SK-N-SH (cell line): ENCODE measurements at regions not wholly inside any gene's neighbourhood (a gene's known extent, or its start where the extent isn't known, plus 50 kb on each side); places are given as distances from the start of the nearest gene placed in this dataset.

Experiments
- CTCF ChIA-PET: fragments of 300-600, 350-600 bp; formaldehyde crosslinking; extraction: SDS; loops from one replicate; lab custom pipeline; 2021; lab: Yijun Ruan, JAX
- POLR2A ChIA-PET: fragments of 350-600 bp; sonication (Branson Sonifier 250); formaldehyde crosslinking; extraction: SDS; loops from one replicate; lab custom pipeline; 2020; ENCODE audit warnings: antibody characterized with exemption, inconsistent platforms; lab: Yijun Ruan, JAX
- DNase-seq: peaks from one replicate; pipeline ENCODE4 v3.0.0; 2012
- H2AFZ ChIP-seq: fragments of 200-600 bp; sonication (generic); 2 replicates; pipeline ENCODE4 v1.8.1; 2016; ENCODE audit warnings: antibody characterized with exemption, mild to moderate bottlenecking, low read depth
- H3F3A ChIP-seq: fragments of 200-600 bp; sonication (generic); replicated peaks from 2 replicates; pipeline ENCODE3; 2016; ENCODE audit warnings: antibody characterized with exemption, mild to moderate bottlenecking; ENCODE audit not compliant: insufficient read depth
- H3K27ac ChIP-seq, 2 experiments: fragments of 200-500 bp in 1 of 2; fragments of 200-600 bp in 1 of 2; sonication (Bioruptor generic) in 1 of 2; sonication (generic), shearing (Covaris generic) in 1 of 2; 2 replicates each; pipeline versions ENCODE4 v1.5.1 to v1.6.1; 2014 to 2016; ENCODE audit warnings: low read depth in 2 of 2, inconsistent platforms in 1 of 2, low read length in 1 of 2, mild to moderate bottlenecking in 1 of 2, mixed read lengths in 1 of 2
- H3K27me3 ChIP-seq: fragments of 200-600 bp; sonication (generic), shearing (Covaris generic); 2 replicates; pipeline ENCODE4 v1.6.1; 2016; ENCODE audit warnings: mixed run types; ENCODE audit not compliant: insufficient read depth
- H3K36me3 ChIP-seq, 2 experiments: fragments of 200-500 bp in 1 of 2; fragments of 200-600 bp in 1 of 2; sonication (Bioruptor generic) in 1 of 2; sonication (generic) in 1 of 2; replicated peaks in 1 of 2; 2 replicates each; pipeline versions ENCODE3 to v1.5.1; 2014 to 2016; ENCODE audit warnings: low read length in 1 of 2, mild to moderate bottlenecking in 1 of 2; ENCODE audit not compliant: insufficient read depth in 2 of 2, control insufficient read depth in 1 of 2
- H3K4me1 ChIP-seq, 2 experiments: fragments of 200-500 bp in 1 of 2; fragments of 200-600 bp in 1 of 2; sonication (Bioruptor generic) in 1 of 2; sonication (generic), shearing (Covaris generic) in 1 of 2; 2 replicates each; pipeline versions ENCODE4 v1.5.1 to v1.6.1; 2014 to 2016; ENCODE audit warnings: low read depth in 1 of 2, low read length in 1 of 2, mixed run types in 1 of 2; ENCODE audit not compliant: insufficient read depth in 2 of 2, control insufficient read depth in 1 of 2
- H3K4me2 ChIP-seq: fragments of 200-600 bp; sonication (generic), shearing (Covaris generic); 2 replicates; pipeline ENCODE4 v1.6.1; 2017; ENCODE audit warnings: mixed run types
- H3K4me3 ChIP-seq, 2 experiments: fragments of 200-500 bp in 1 of 2; fragments of 200-600 bp in 1 of 2; sonication (Bioruptor generic) in 1 of 2; sonication (generic), shearing (Covaris generic) in 1 of 2; 2 replicates each; pipeline versions ENCODE4 v1.5.1 to v1.8.1; 2014 to 2016; ENCODE audit warnings: low read depth in 2 of 2, inconsistent platforms in 1 of 2, low read length in 1 of 2, mild to moderate bottlenecking in 1 of 2, mixed read lengths in 1 of 2, moderate library complexity in 1 of 2
- H3K79me2 ChIP-seq: fragments of 200-600 bp; sonication (generic); 2 replicates; pipeline ENCODE4 v1.8.1; 2017; ENCODE audit warnings: mild to moderate bottlenecking; ENCODE audit not compliant: insufficient read depth
- H3K9ac ChIP-seq: fragments of 200-600 bp; sonication (generic); 2 replicates; pipeline ENCODE4 v1.6.1; 2017; ENCODE audit warnings: mixed run types
- H3K9me2 ChIP-seq: fragments of 200-600 bp; sonication (generic); 2 replicates; pipeline ENCODE4 v1.6.1; 2017; ENCODE audit warnings: mixed run types
- H3K9me3 ChIP-seq: fragments of 200-600 bp; sonication (generic); 2 replicates; pipeline ENCODE4 v1.6.1; 2017; ENCODE audit warnings: mixed run types, mild to moderate bottlenecking, moderate library complexity
- H4K20me1 ChIP-seq: fragments of 200-600 bp; sonication (generic); 2 replicates; pipeline ENCODE4 v1.6.1; 2017; ENCODE audit warnings: mild to moderate bottlenecking, mixed run types; ENCODE audit not compliant: insufficient read depth
- CHD2 ChIP-seq: fragments of 150-350 bp; IDR thresholded peaks from 2 replicates; pipeline ENCODE4 v1.6.1; 2018; ENCODE audit warnings: low read length; ENCODE audit not compliant: partially characterized antibody
- ELF1 ChIP-seq: IDR thresholded peaks from 2 replicates; pipeline ENCODE4 v1.4.0; 2012
- EP300 ChIP-seq, 2 experiments: IDR thresholded peaks; 2 replicates each; pipeline versions ENCODE4 v1.4.0 to v1.6.1; 2012; ENCODE audit warnings: borderline replicate concordance in 1 of 2, low read depth in 1 of 2, low read length in 1 of 2
- FOXJ3 ChIP-seq: sonication (generic); formaldehyde crosslinking; IDR thresholded peaks from 2 replicates; pipeline ENCODE4 v1.5.1; 2020; ENCODE audit warnings: mild to moderate bottlenecking, missing genetic modification reagents
- FOXM1 ChIP-seq: IDR thresholded peaks from 2 replicates; pipeline ENCODE4 v1.4.0; 2012; ENCODE audit warnings: low read depth, mild to moderate bottlenecking
- GABPA ChIP-seq: IDR thresholded peaks from 2 replicates; pipeline ENCODE4 v1.4.0; 2012; ENCODE audit warnings: low read depth, mild to moderate bottlenecking
- GATA2 ChIP-seq: sonication (generic); formaldehyde crosslinking; IDR thresholded peaks from 2 replicates; pipeline ENCODE4 v1.5.0; 2020; ENCODE audit warnings: mild to moderate bottlenecking, missing genetic modification reagents
- JUND ChIP-seq: IDR thresholded peaks from 2 replicates; pipeline ENCODE4 v1.4.0; 2012
- MEF2A ChIP-seq: IDR thresholded peaks from 2 replicates; pipeline ENCODE4 v1.4.0; 2012; ENCODE audit warnings: low read depth, borderline replicate concordance
- MXI1 ChIP-seq: IDR thresholded peaks from 2 replicates; pipeline ENCODE4 v1.6.1; 2012; ENCODE audit warnings: mild to moderate bottlenecking, low read depth, low read length, improper control_type of control experiment
- NRF1 ChIP-seq: IDR thresholded peaks from 2 replicates; pipeline ENCODE4 v1.6.1; 2012; ENCODE audit warnings: low read depth, mild to moderate bottlenecking, low read length
- POLR2AphosphoS5 ChIP-seq: IDR thresholded peaks from 2 replicates; pipeline ENCODE4 v1.6.1; 2012; ENCODE audit warnings: low read depth, low read length
- RAD21 ChIP-seq: IDR thresholded peaks from 2 replicates; pipeline ENCODE4 v1.6.1; 2012; ENCODE audit warnings: mild to moderate bottlenecking, low read length
- RCOR1 ChIP-seq: fragments of 150-350 bp; IDR thresholded peaks from 2 replicates; pipeline ENCODE4 v1.6.1; 2017; ENCODE audit warnings: antibody characterized with exemption, low read length
- RFX5 ChIP-seq: IDR thresholded peaks from 2 replicates; pipeline ENCODE4 v1.6.1; 2012; ENCODE audit warnings: mild to moderate bottlenecking, improper control_type of control experiment, low read length
- SIN3A ChIP-seq: IDR thresholded peaks from 2 replicates; pipeline ENCODE4 v1.6.1; 2012; ENCODE audit warnings: low read depth, mild to moderate bottlenecking, low read length, moderate library complexity, borderline replicate concordance
- TCF12 ChIP-seq: IDR thresholded peaks from 2 replicates; pipeline ENCODE4 v1.4.0; 2012
- TEAD4 ChIP-seq: IDR thresholded peaks from 2 replicates; pipeline ENCODE4 v1.4.0; 2012; ENCODE audit warnings: mild to moderate bottlenecking, borderline replicate concordance; ENCODE audit not compliant: insufficient read depth
- YY1 ChIP-seq: IDR thresholded peaks from 2 replicates; pipeline ENCODE4 v1.4.0; 2012; ENCODE audit warnings: low read depth, mild to moderate bottlenecking
- WGBS: methylation state at CpG from one replicate; pipeline ENCODE4 v1.1.6; 2017; ENCODE audit warnings: low lambda C conversion rate; 5-methylcytosine and 5-hydroxymethylcytosine counted together
- TF ChIP-seq, protein P1 (sequence below): IDR thresholded peaks from 2 replicates; pipeline ENCODE4 v1.6.1; 2012; ENCODE audit warnings: mild to moderate bottlenecking, low read depth, low read length, moderate library complexity
- TF ChIP-seq, protein P2 (sequence below): IDR thresholded peaks from 2 replicates; pipeline ENCODE4 v1.4.0; 2012; ENCODE audit warnings: low read depth, borderline replicate concordance
- TF ChIP-seq, protein P3 (sequence below): fragments of 150-350 bp; IDR thresholded peaks from 2 replicates; pipeline ENCODE4 v1.6.1; 2016; ENCODE audit warnings: mild to moderate bottlenecking, low read depth, low read length
- TF ChIP-seq, protein P4 (sequence below): IDR thresholded peaks from 2 replicates; pipeline ENCODE4; 2012

DNA sequence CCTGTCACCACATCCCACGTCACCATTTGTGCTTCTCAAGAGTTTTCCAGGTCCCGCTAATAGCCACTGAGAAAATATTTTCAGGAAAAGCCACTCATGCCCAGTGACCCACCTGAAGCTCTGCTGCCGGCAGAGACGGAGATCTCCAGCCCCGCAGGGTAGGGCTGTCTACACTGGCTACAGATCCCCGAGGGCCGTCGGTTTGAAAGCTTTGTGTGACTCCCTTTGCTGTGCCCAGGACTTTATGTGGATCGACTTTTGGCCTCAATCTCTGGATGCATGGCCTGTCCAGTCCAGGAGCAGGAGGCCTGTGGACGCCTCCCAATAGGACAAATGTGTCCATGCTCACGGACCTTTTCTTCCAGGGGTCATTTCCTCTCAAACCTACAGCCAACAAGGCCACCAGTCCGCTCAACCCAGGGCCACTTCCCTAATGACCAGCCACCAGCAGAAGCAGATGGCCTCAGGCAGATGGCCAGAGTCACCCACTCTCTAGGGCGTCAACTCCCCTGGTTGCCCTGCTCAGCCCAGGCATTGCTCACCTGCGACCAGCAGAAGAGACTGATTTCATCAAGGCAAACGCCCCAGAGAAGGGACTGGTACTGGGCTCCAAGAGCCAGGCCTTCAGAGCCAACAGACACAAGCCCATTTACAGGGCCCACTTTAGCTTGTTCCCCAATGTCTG lies 76.4 kb downstream of the OAT start:
- H3K79me2 ChIP-seq, result no peaks in the 10 kb centered on the region
- ChIA-PET POLR2A (no interaction called here), CTCF (no interaction called here)
- H3K4me1 ChIP-seq, result no peaks in the 10 kb centered on the region; a peak in 1 of 4 replicates
- H3K27ac ChIP-seq, result no peak overlapping the region
- H3K27me3 ChIP-seq, result no peaks in the 10 kb centered on the region
- no peak overlapping the region for H2AFZ ChIP-seq
- H4K20me1 ChIP-seq, result no peaks in the 10 kb centered on the region
- no peaks in the 10 kb centered on the region for H3K9me2 ChIP-seq
- no peak overlapping the region for H3K9ac ChIP-seq
- 62% methylated on average over 11 of the region's 15 CpGs for WGBS
- no peak for TF ChIP-seq FOXM1
- no peak for TF ChIP-seq RAD21
- TF ChIP-seq YY1, result no peak
- no peak for TF ChIP-seq TCF12
- TF ChIP-seq, protein P1, sequence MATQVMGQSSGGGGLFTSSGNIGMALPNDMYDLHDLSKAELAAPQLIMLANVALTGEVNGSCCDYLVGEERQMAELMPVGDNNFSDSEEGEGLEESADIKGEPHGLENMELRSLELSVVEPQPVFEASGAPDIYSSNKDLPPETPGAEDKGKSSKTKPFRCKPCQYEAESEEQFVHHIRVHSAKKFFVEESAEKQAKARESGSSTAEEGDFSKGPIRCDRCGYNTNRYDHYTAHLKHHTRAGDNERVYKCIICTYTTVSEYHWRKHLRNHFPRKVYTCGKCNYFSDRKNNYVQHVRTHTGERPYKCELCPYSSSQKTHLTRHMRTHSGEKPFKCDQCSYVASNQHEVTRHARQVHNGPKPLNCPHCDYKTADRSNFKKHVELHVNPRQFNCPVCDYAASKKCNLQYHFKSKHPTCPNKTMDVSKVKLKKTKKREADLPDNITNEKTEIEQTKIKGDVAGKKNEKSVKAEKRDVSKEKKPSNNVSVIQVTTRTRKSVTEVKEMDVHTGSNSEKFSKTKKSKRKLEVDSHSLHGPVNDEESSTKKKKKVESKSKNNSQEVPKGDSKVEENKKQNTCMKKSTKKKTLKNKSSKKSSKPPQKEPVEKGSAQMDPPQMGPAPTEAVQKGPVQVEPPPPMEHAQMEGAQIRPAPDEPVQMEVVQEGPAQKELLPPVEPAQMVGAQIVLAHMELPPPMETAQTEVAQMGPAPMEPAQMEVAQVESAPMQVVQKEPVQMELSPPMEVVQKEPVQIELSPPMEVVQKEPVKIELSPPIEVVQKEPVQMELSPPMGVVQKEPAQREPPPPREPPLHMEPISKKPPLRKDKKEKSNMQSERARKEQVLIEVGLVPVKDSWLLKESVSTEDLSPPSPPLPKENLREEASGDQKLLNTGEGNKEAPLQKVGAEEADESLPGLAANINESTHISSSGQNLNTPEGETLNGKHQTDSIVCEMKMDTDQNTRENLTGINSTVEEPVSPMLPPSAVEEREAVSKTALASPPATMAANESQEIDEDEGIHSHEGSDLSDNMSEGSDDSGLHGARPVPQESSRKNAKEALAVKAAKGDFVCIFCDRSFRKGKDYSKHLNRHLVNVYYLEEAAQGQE, result no peak
- no peak for TF ChIP-seq POLR2AphosphoS5
- TF ChIP-seq RCOR1, result no peak
- no peak for TF ChIP-seq MEF2A
- TF ChIP-seq EP300 (IDR thresholded peaks at IDR 0.05; ENCODE audit: borderline replicate concordance in 1 of 2, low read depth in 1 of 2, low read length in 1 of 2), result no peak
- no peak for TF ChIP-seq JUND
- TF ChIP-seq MXI1, result no peak
- no peak for TF ChIP-seq RFX5
- no peaks in the 10 kb centered on the region for H3K9me3 ChIP-seq
- H3K36me3 ChIP-seq, result no peaks in the 10 kb centered on the region
- no peak overlapping the region for H3K4me2 ChIP-seq
- no peak for DNase-seq
- H3F3A ChIP-seq, result no peaks in the 10 kb centered on the region
- no peak overlapping the region for H3K4me3 ChIP-seq

DNA sequence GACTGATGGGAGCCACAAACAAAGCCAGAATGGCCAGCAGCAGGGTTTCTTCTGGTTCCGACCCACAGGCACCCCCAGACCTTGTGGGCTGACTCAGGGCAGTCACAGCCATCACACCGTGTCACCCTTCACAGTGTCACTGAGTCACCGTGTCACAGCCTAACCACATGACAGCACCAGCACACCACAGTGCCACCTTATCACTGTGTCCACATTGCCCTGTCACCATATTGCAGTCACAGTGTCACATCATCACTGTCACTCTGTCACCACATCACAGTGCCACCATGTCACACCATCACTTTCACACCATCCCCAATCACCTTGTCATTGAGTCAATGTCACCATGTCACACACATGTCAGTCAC lies 77.0 kb downstream of the OAT start:
- no peak overlapping the region for H2AFZ ChIP-seq
- POLR2A ChIA-PET, result no interaction called here
- no peak for DNase-seq
- no peaks in the 10 kb centered on the region for H3K27me3 ChIP-seq
- H3K9ac ChIP-seq, result no peak overlapping the region
- H3K4me1 ChIP-seq, result no peaks in the 10 kb centered on the region; a peak in 1 of 4 replicates
- H3F3A ChIP-seq, result no peaks in the 10 kb centered on the region
- CTCF ChIA-PET, result no interaction called here
- no peaks in the 10 kb centered on the region for H3K9me3 ChIP-seq
- H3K9me2 ChIP-seq, result no peaks in the 10 kb centered on the region
- 25% methylated on average over 3 of the region's 3 CpGs for WGBS
- TF ChIP-seq, protein P2, sequence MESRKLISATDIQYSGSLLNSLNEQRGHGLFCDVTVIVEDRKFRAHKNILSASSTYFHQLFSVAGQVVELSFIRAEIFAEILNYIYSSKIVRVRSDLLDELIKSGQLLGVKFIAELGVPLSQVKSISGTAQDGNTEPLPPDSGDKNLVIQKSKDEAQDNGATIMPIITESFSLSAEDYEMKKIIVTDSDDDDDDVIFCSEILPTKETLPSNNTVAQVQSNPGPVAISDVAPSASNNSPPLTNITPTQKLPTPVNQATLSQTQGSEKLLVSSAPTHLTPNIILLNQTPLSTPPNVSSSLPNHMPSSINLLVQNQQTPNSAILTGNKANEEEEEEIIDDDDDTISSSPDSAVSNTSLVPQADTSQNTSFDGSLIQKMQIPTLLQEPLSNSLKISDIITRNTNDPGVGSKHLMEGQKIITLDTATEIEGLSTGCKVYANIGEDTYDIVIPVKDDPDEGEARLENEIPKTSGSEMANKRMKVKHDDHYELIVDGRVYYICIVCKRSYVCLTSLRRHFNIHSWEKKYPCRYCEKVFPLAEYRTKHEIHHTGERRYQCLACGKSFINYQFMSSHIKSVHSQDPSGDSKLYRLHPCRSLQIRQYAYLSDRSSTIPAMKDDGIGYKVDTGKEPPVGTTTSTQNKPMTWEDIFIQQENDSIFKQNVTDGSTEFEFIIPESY, result no peak
- TF ChIP-seq RCOR1 (no peak), ELF1 (no peak), NRF1 (no peak), YY1 (no peak), GABPA (no peak), TEAD4 (no peak), FOXJ3 (CRISPR knock-in tag) (no peak), POLR2AphosphoS5 (no peak), SIN3A (no peak), GATA2 (CRISPR knock-in tag) (no peak), CHD2 (no peak)
- TF ChIP-seq, protein P3, sequence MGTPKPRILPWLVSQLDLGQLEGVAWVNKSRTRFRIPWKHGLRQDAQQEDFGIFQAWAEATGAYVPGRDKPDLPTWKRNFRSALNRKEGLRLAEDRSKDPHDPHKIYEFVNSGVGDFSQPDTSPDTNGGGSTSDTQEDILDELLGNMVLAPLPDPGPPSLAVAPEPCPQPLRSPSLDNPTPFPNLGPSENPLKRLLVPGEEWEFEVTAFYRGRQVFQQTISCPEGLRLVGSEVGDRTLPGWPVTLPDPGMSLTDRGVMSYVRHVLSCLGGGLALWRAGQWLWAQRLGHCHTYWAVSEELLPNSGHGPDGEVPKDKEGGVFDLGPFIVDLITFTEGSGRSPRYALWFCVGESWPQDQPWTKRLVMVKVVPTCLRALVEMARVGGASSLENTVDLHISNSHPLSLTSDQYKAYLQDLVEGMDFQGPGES, result no peak
- TF ChIP-seq, protein P4, sequence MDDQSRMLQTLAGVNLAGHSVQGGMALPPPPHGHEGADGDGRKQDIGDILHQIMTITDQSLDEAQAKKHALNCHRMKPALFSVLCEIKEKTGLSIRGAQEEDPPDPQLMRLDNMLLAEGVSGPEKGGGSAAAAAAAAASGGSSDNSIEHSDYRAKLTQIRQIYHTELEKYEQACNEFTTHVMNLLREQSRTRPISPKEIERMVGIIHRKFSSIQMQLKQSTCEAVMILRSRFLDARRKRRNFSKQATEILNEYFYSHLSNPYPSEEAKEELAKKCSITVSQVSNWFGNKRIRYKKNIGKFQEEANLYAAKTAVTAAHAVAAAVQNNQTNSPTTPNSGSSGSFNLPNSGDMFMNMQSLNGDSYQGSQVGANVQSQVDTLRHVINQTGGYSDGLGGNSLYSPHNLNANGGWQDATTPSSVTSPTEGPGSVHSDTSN, result no peak
- H3K4me3 ChIP-seq, result no peak overlapping the region
- no peaks in the 10 kb centered on the region for H3K36me3 ChIP-seq
- no peaks in the 10 kb centered on the region for H4K20me1 ChIP-seq
- H3K4me2 ChIP-seq, result no peak overlapping the region
- no peaks in the 10 kb centered on the region for H3K79me2 ChIP-seq
- H3K27ac ChIP-seq, result no peak overlapping the region
